ENCODE measurements at regions not wholly inside any gene's neighbourhood (a gene's known extent, or its start where the extent isn't known, plus 50 kb on each side); places are given as distances from the start of the nearest gene placed in this dataset.

DNA sequence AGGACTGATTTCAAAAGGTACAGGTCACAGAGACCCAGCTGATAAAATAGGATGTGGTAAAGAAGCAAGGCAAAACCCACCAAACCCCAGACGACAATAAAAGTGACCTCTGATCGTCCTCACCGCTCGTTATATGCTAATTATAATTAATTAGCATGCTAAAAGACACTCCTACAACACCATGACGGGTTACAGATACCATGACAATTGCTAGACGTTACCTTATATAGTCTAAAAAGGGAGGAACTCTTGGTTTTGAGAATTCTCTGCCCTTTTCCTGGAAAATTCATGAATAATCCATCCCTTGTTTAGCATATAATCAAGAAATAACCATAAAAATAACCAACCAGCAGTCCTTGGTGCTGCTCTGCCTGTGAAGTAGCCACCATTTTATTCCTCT is 74.7 kb upstream of the MB21D2 start:
- TF ChIP-seq, protein P1, sequence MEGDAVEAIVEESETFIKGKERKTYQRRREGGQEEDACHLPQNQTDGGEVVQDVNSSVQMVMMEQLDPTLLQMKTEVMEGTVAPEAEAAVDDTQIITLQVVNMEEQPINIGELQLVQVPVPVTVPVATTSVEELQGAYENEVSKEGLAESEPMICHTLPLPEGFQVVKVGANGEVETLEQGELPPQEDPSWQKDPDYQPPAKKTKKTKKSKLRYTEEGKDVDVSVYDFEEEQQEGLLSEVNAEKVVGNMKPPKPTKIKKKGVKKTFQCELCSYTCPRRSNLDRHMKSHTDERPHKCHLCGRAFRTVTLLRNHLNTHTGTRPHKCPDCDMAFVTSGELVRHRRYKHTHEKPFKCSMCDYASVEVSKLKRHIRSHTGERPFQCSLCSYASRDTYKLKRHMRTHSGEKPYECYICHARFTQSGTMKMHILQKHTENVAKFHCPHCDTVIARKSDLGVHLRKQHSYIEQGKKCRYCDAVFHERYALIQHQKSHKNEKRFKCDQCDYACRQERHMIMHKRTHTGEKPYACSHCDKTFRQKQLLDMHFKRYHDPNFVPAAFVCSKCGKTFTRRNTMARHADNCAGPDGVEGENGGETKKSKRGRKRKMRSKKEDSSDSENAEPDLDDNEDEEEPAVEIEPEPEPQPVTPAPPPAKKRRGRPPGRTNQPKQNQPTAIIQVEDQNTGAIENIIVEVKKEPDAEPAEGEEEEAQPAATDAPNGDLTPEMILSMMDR (IDR thresholded peaks at IDR 0.05; ENCODE audit: borderline replicate concordance, extremely low read depth, low read length, poor library complexity, severe bottlenecking), result no peak
- TF ChIP-seq EZH2 (IDR thresholded peaks at IDR 0.05; ENCODE audit: borderline replicate concordance, low read depth, low read length, severe bottlenecking), result no peak

Measured in DND-41 (cell line).